NT2/D1 (cell line): ENCODE measurements at regions not wholly inside any gene's neighbourhood (a gene's known extent, or its start where the extent isn't known, plus 50 kb on each side); places are given as distances from the start of the nearest gene placed in this dataset.

Experiments used
- DNase-seq: peaks from one replicate; pipeline ENCODE4 v3.0.0-alpha.2; 2011; ENCODE audit warnings: low read depth, low spot score
- H3K27me3 ChIP-seq: 2 replicates; pipeline ENCODE4 v1.6.0; 2011; ENCODE audit warnings: mild to moderate bottlenecking; ENCODE audit not compliant: insufficient read length, insufficient read depth
- H3K36me3 ChIP-seq: 2 replicates; pipeline ENCODE4 v1.6.1; 2011; ENCODE audit warnings: mild to moderate bottlenecking, low read length, mixed read lengths; ENCODE audit not compliant: insufficient read depth, insufficient read length
- H3K4me1 ChIP-seq: 2 replicates; pipeline ENCODE4 v1.5.1; 2011; ENCODE audit not compliant: insufficient read depth, insufficient read length
- H3K4me3 ChIP-seq: 2 replicates; pipeline ENCODE4 v1.5.1; 2011; ENCODE audit warnings: low read depth; ENCODE audit not compliant: insufficient read length
- H3K9ac ChIP-seq: 2 replicates; pipeline ENCODE4 v1.6.0; 2011; ENCODE audit warnings: low read depth; ENCODE audit not compliant: insufficient read length
- H3K9me3 ChIP-seq: 2 replicates; pipeline ENCODE4 v1.5.1; 2011; ENCODE audit warnings: mild to moderate bottlenecking, low read length; ENCODE audit not compliant: insufficient read depth
- SUZ12 ChIP-seq: IDR thresholded peaks from 2 replicates; pipeline ENCODE4 v1.6.1; 2011; ENCODE audit not compliant: insufficient read length, insufficient read depth; ENCODE audit errors: extremely low read depth
- YY1 ChIP-seq: IDR thresholded peaks from 2 replicates; pipeline ENCODE4 v1.6.1; 2011; ENCODE audit not compliant: insufficient read length, insufficient read depth
- ZNF274 ChIP-seq: IDR thresholded peaks from 2 replicates; pipeline ENCODE4 v1.6.1; 2011; ENCODE audit warnings: mild to moderate bottlenecking, low read depth, low read length

- TF ChIP-seq YY1 (no peak), SUZ12 (no peak), ZNF274 (no peak)
- Histone ChIP-seq H3K4me1 (no peaks in the 10 kb centered on the region), H3K27me3 (no peaks in the 10 kb centered on the region), H3K9me3 (no peaks in the 10 kb centered on the region), H3K4me3 (no peak overlapping the region), H3K36me3 (no peaks in the 10 kb centered on the region), H3K9ac (no peak overlapping the region)
- DNase-seq = no peak
Observed at GRCh38 chr11:122327528-122327927, 211.5 kb upstream of the BLID start.

GRCh38 chr11:122323754-122324421, 207.9 kb upstream of the BLID start:
- no peak for DNase-seq
- Histone ChIP-seq H3K9ac (no peak overlapping the region), H3K27me3 (no peaks in the 10 kb centered on the region), H3K4me1 (no peaks in the 10 kb centered on the region), H3K36me3 (no peaks in the 10 kb centered on the region), H3K4me3 (no peak overlapping the region), H3K9me3 (no peaks in the 10 kb centered on the region)
- TF ChIP-seq ZNF274 (no peak), SUZ12 (no peak), YY1 (no peak)

- Histone ChIP-seq H3K9ac (no peak overlapping the region), H3K27me3 (no peaks in the 10 kb centered on the region), H3K36me3 (no peaks in the 10 kb centered on the region), H3K4me1 (no peaks in the 10 kb centered on the region), H3K9me3 (no peaks in the 10 kb centered on the region), H3K4me3 (no peak overlapping the region)
- no peak for DNase-seq
- TF ChIP-seq ZNF274 = no peak
- TF ChIP-seq SUZ12 = no peak
- no peak for TF ChIP-seq YY1
Observed at GRCh38 chr11:122322329-122322728, 206.3 kb upstream of the BLID start.

- no peaks in the 10 kb centered on the region for H3K36me3 ChIP-seq
- H3K27me3 ChIP-seq = no peaks in the 10 kb centered on the region
- H3K9me3 ChIP-seq = no peaks in the 10 kb centered on the region
- H3K4me1 ChIP-seq = no peaks in the 10 kb centered on the region
- TF ChIP-seq ZNF274 (no peak), SUZ12 (no peak), YY1 (no peak)
- no peak overlapping the region for H3K9ac ChIP-seq
- no peak for DNase-seq
- no peak overlapping the region for H3K4me3 ChIP-seq
Observed at GRCh38 chr11:122320671-122321070, 204.7 kb upstream of the BLID start.

GRCh38 chr11:122319691-122320620, 203.9 kb upstream of the BLID start:
- H3K4me3 ChIP-seq = no peak overlapping the region
- no peaks in the 10 kb centered on the region for H3K4me1 ChIP-seq
- no peak for TF ChIP-seq ZNF274
- TF ChIP-seq SUZ12 = no peak
- no peak for TF ChIP-seq YY1
- no peak for DNase-seq
- no peaks in the 10 kb centered on the region for H3K9me3 ChIP-seq
- no peaks in the 10 kb centered on the region for H3K27me3 ChIP-seq
- H3K9ac ChIP-seq = no peak overlapping the region
- no peaks in the 10 kb centered on the region for H3K36me3 ChIP-seq

- no peaks in the 10 kb centered on the region for H3K9me3 ChIP-seq
- H3K4me3 ChIP-seq = no peak overlapping the region
- no peak overlapping the region for H3K9ac ChIP-seq
- DNase-seq = no peak
- no peak for TF ChIP-seq SUZ12
- no peak for TF ChIP-seq YY1
- no peak for TF ChIP-seq ZNF274
- no peaks in the 10 kb centered on the region for H3K36me3 ChIP-seq
- H3K27me3 ChIP-seq = no peaks in the 10 kb centered on the region
- no peaks in the 10 kb centered on the region for H3K4me1 ChIP-seq
Observed at GRCh38 chr11:122319085-122319484, 203.1 kb upstream of the BLID start.

GRCh38 chr11:122317305-122317704, 201.3 kb upstream of the BLID start:
- no peaks in the 10 kb centered on the region for H3K9me3 ChIP-seq
- H3K4me3 ChIP-seq = no peak overlapping the region
- no peaks in the 10 kb centered on the region for H3K36me3 ChIP-seq
- no peaks in the 10 kb centered on the region for H3K27me3 ChIP-seq
- no peak for DNase-seq
- H3K4me1 ChIP-seq = no peaks in the 10 kb centered on the region
- TF ChIP-seq YY1 = no peak
- TF ChIP-seq SUZ12 = no peak
- TF ChIP-seq ZNF274 = no peak
- no peak overlapping the region for H3K9ac ChIP-seq
